SH-SY5Y (cell line): ENCODE measurements at regions not wholly inside any gene's neighbourhood (a gene's known extent, or its start where the extent isn't known, plus 50 kb on each side); places are given as distances from the start of the nearest gene placed in this dataset.

Experiments used
- GATA2 ChIP-seq: IDR thresholded peaks from 2 replicates; pipeline ENCODE4 v1.6.1; 2011; ENCODE audit warnings: mild to moderate bottlenecking, low read depth, low read length
- GATA3 ChIP-seq: IDR thresholded peaks from 2 replicates; pipeline ENCODE4 v1.6.1; 2011; ENCODE audit warnings: low read depth, mild to moderate bottlenecking, low read length, moderate library complexity

GRCh38 chr9:106745876-106746275 is 117.1 kb upstream of the ZNF462 start:
- TF ChIP-seq GATA2 (no peak), GATA3 (no peak)
